ENCODE measurements at regions not wholly inside any gene's neighbourhood (a gene's known extent, or its start where the extent isn't known, plus 50 kb on each side); places are given as distances from the start of the nearest gene placed in this dataset.

DNA sequence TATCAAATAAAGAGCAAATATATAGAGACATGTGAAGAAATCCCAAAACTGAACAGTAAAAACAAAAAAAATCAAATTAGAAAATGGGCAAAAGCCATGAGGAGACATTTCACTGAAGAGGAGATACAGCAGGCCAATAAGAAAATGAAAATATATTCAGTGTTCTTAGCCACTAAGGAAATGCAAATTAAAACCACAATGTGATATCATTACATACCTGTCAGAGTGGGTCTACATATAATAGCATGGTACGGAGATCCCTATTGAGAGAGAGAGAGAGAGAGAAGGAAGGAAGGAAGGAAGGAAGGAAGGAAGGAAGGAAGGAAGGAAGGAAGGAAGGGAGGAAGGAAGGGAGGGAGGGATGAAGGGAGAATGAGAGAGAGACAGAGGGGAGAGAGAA lies 707.0 kb upstream of the ACTRT1 start:
- Histone ChIP-seq H3K4me3 (no peak overlapping the region), H4K20me1 (ENCODE audit: control insufficient read depth, insufficient read depth) (no peaks in the 10 kb centered on the region), H3K4me2 (ENCODE audit: control insufficient read depth, insufficient read depth) (no peak overlapping the region), H3K27me3 (replicated peaks in 1 of 2; ENCODE audit: control insufficient read depth in 2 of 2, insufficient read depth in 2 of 2, low read length in 1 of 2) (no peaks in the 10 kb centered on the region), H3K36me3 (ENCODE audit: control insufficient read depth in 2 of 2, insufficient read depth in 2 of 2, low read length in 1 of 2) (no peaks in the 10 kb centered on the region), H3K9ac (ENCODE audit: control insufficient read depth, insufficient read depth, low read length) (no peak overlapping the region), H3K27ac (ENCODE audit: control insufficient read depth, insufficient read depth) (no peak overlapping the region), H3K9me3 (replicated peaks; ENCODE audit: control insufficient read depth, insufficient read depth, low read length) (no peaks in the 10 kb centered on the region), H2AFZ (ENCODE audit: control insufficient read depth, low read depth, low read length) (no peak overlapping the region), H3K4me1 (ENCODE audit: control insufficient read depth, insufficient read depth, low read length) (no peaks in the 10 kb centered on the region), H3K79me2 (ENCODE audit: control insufficient read depth, insufficient read depth, low read length) (no peaks in the 10 kb centered on the region)
- in situ Hi-C loops (cut with MboI) (no loop called here), intact Hi-C loops (cut with micrococcal nuclease; ENCODE audit: unreplicated experiment) (no loop called here)
- TF ChIP-seq ZSCAN29 (IDR thresholded peaks at IDR 0.05), result no peak
- TF ChIP-seq, protein P1, sequence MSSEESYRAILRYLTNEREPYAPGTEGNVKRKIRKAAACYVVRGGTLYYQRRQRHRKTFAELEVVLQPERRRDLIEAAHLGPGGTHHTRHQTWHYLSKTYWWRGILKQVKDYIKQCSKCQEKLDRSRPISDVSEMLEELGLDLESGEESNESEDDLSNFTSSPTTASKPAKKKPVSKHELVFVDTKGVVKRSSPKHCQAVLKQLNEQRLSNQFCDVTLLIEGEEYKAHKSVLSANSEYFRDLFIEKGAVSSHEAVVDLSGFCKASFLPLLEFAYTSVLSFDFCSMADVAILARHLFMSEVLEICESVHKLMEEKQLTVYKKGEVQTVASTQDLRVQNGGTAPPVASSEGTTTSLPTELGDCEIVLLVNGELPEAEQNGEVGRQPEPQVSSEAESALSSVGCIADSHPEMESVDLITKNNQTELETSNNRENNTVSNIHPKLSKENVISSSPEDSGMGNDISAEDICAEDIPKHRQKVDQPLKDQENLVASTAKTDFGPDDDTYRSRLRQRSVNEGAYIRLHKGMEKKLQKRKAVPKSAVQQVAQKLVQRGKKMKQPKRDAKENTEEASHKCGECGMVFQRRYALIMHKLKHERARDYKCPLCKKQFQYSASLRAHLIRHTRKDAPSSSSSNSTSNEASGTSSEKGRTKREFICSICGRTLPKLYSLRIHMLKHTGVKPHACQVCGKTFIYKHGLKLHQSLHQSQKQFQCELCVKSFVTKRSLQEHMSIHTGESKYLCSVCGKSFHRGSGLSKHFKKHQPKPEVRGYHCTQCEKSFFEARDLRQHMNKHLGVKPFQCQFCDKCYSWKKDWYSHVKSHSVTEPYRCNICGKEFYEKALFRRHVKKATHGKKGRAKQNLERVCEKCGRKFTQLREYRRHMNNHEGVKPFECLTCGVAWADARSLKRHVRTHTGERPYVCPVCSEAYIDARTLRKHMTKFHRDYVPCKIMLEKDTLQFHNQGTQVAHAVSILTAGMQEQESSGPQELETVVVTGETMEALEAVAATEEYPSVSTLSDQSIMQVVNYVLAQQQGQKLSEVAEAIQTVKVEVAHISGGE (CRISPR knock-in tag; IDR thresholded peaks at IDR 0.05), result no peak
- TF ChIP-seq KLF5 (IDR thresholded peaks at IDR 0.05; ENCODE audit: partially characterized antibody), result no peak
- no peak for TF ChIP-seq SMAD5 (IDR thresholded peaks at IDR 0.05; ENCODE audit: low read depth)
- TF ChIP-seq EGR1 (IDR thresholded peaks at IDR 0.05; ENCODE audit: borderline replicate concordance in 1 of 2, low read depth in 2 of 2, low read length in 2 of 2), result no peak
- no peak for TF ChIP-seq SMAD1 (IDR thresholded peaks at IDR 0.05; ENCODE audit: low read depth, partially characterized antibody)
- no peak for TF ChIP-seq EED (IDR thresholded peaks at IDR 0.05; ENCODE audit: low read depth)
- TF ChIP-seq KDM1A (IDR thresholded peaks at IDR 0.05; ENCODE audit: borderline replicate concordance), result no peak
- no peak for TF ChIP-seq SUZ12 (IDR thresholded peaks at IDR 0.05; ENCODE audit: unreplicated experiment)
- TF ChIP-seq GABPA (IDR thresholded peaks at IDR 0.05; ENCODE audit: low read depth), result no peak
- no peak for TF ChIP-seq CEBPB (IDR thresholded peaks at IDR 0.05; ENCODE audit: borderline replicate concordance in 1 of 2, low read depth in 2 of 2, low read length in 2 of 2)
- no peak for TF ChIP-seq ATF7 (IDR thresholded peaks at IDR 0.05; ENCODE audit: low read depth)
- no peak for TF ChIP-seq TCF7 (IDR thresholded peaks at IDR 0.05; ENCODE audit: borderline replicate concordance)
- no peak for TF ChIP-seq SUPT20H (IDR thresholded peaks at IDR 0.05; ENCODE audit: borderline replicate concordance, control insufficient read depth, low read depth, low read length)
- BruUV-seq (replicated peaks), result no TSS peak
- SMC1A ChIA-PET (ENCODE audit: uncharacterized antibody, unreplicated experiment), result no interaction called here
- no peak for ATAC-seq
- no peak for FAIRE-seq
- 73% methylated on average over 1 of the region's 1 CpG for WGBS (ENCODE audit: insufficient coverage, insufficient replicate concordance, low lambda C conversion rate, missing lambda C conversion rate)
- CTCF ChIA-PET, result no interaction called here
- POLR2A ChIA-PET, result no interaction called here
- RAD21 ChIA-PET (ENCODE audit: unreplicated experiment), result no interaction called here
- no peak for DNase-seq (ENCODE audit: low read depth, low spot score)
